IMR-90 (cell line): ENCODE measurements at regions not wholly inside any gene's neighbourhood (a gene's known extent, or its start where the extent isn't known, plus 50 kb on each side); places are given as distances from the start of the nearest gene placed in this dataset.

Experiments
- ATAC-seq: fragments of 200-7000 bp; cut with Tn5 transposase; 2 replicates; pipeline ENCODE4 v1.9.1; 2020; ENCODE audit warnings: low read depth, mild to moderate bottlenecking, moderate library complexity
- BruUV-seq: library from RNA; stranded (reverse); fragments of 400-500 nt; replicated peaks from 2 replicates; lab custom pipeline; 2021; lab: Mats Ljungman, UMichigan
- CTCF ChIA-PET: fragments of 300-600 bp; formaldehyde crosslinking; extraction: SDS; loops from one replicate; lab custom pipeline; 2021; ENCODE audit warnings: antibody characterized with exemption; lab: Yijun Ruan, JAX
- POLR2A ChIA-PET: fragments of 300-600 bp; sonication (Branson Sonifier 250); formaldehyde crosslinking; loops from one replicate; lab custom pipeline; 2022; ENCODE audit warnings: antibody characterized with exemption; ENCODE audit not compliant: unreplicated experiment; lab: Charles Lee
- DNase-seq: peaks from one replicate; pipeline ENCODE4 v3.0.0; 2013
- H2AFZ ChIP-seq: replicated peaks from 2 replicates; pipeline ENCODE3; 2013; ENCODE audit warnings: low read length, mild to moderate bottlenecking; ENCODE audit not compliant: poor library complexity
- H2AK5ac ChIP-seq: 2 replicates; pipeline ENCODE4 v1.6.1; 2013; ENCODE audit warnings: low read depth, low read length, inconsistent platforms
- H2AK9ac ChIP-seq: replicated peaks from 2 replicates; pipeline ENCODE3; 2013; ENCODE audit warnings: mild to moderate bottlenecking, low read depth, low read length, moderate library complexity; ENCODE audit not compliant: poor library complexity
- H2BK120ac ChIP-seq: 2 replicates; pipeline ENCODE4 v1.6.1; 2013; ENCODE audit warnings: low read depth, low read length, inconsistent platforms
- H2BK15ac ChIP-seq: 3 replicates; pipeline ENCODE4 v1.6.1; 2013; ENCODE audit warnings: low read depth, low read length, inconsistent platforms
- H2BK20ac ChIP-seq: 2 replicates; pipeline ENCODE4 v1.6.1; 2013; ENCODE audit warnings: low read depth, mild to moderate bottlenecking, inconsistent platforms, low read length, moderate library complexity
- H2BK5ac ChIP-seq: 2 replicates; pipeline ENCODE4 v1.6.1; 2013; ENCODE audit warnings: mild to moderate bottlenecking, low read depth, low read length, inconsistent platforms; ENCODE audit not compliant: poor library complexity, severe bottlenecking
- H3K14ac ChIP-seq: replicated peaks from 2 replicates; pipeline ENCODE4 v1.6.1; 2013; ENCODE audit warnings: low read depth, low read length, inconsistent platforms
- H3K18ac ChIP-seq: 2 replicates; pipeline ENCODE4 v1.6.1; 2013; ENCODE audit warnings: low read depth, low read length, control low read depth
- H3K23ac ChIP-seq: 2 replicates; pipeline ENCODE4 v1.6.1; 2013; ENCODE audit warnings: low read depth, low read length, inconsistent platforms
- H3K27ac ChIP-seq: 2 replicates; pipeline ENCODE4 v1.5.1; 2013; ENCODE audit warnings: mild to moderate bottlenecking, control low read depth, low read length; ENCODE audit not compliant: insufficient read depth
- H3K27me3 ChIP-seq: 2 replicates; pipeline ENCODE4 v1.6.1; 2013; ENCODE audit warnings: low read length; ENCODE audit not compliant: control insufficient read depth, insufficient read depth
- H3K36me3 ChIP-seq: 2 replicates; pipeline ENCODE4 v1.6.1; 2013; ENCODE audit warnings: low read length, mixed read lengths; ENCODE audit not compliant: control insufficient read depth, insufficient read depth
- H3K4ac ChIP-seq: 2 replicates; pipeline ENCODE4 v1.6.1; 2013; ENCODE audit warnings: low read depth, low read length, inconsistent platforms
- H3K4me1 ChIP-seq: 2 replicates; pipeline ENCODE4 v1.6.1; 2013; ENCODE audit warnings: low read length, mixed read lengths; ENCODE audit not compliant: control insufficient read depth, insufficient read depth
- H3K4me2 ChIP-seq: 2 replicates; pipeline ENCODE4 v1.6.1; 2013; ENCODE audit warnings: low read depth, mild to moderate bottlenecking, control low read depth, low read length, moderate library complexity
- H3K4me3 ChIP-seq: 2 replicates; pipeline ENCODE4 v1.5.1; 2013; ENCODE audit warnings: low read depth, mild to moderate bottlenecking, control low read depth, low read length, moderate library complexity; ENCODE audit not compliant: insufficient read depth
- H3K56ac ChIP-seq: 2 replicates; pipeline ENCODE4 v1.6.1; 2013; ENCODE audit warnings: low read length, inconsistent platforms; ENCODE audit not compliant: insufficient read depth; ENCODE audit errors: extremely low read depth
- H3K79me1 ChIP-seq, 2 experiments: 2 replicates each; pipeline ENCODE4 v1.6.1; 2013; ENCODE audit warnings: low read length in 2 of 2, inconsistent platforms in 1 of 2, low read depth in 1 of 2
- H3K9ac ChIP-seq: 2 replicates; pipeline ENCODE4 v1.6.1; 2013; ENCODE audit warnings: low read depth, low read length, control low read depth
- H3K9me1 ChIP-seq: 2 replicates; pipeline ENCODE4 v1.6.1; 2013; ENCODE audit warnings: low read length, inconsistent platforms; ENCODE audit not compliant: insufficient read depth
- H3K9me3 ChIP-seq: 2 replicates; pipeline ENCODE4 v1.6.1; 2013; ENCODE audit warnings: low read length; ENCODE audit not compliant: control insufficient read depth, insufficient read depth
- H4K20me1 ChIP-seq: 2 replicates; pipeline ENCODE4 v1.6.1; 2013; ENCODE audit warnings: low read length, inconsistent platforms; ENCODE audit not compliant: insufficient read depth
- H4K5ac ChIP-seq: 2 replicates; pipeline ENCODE4 v1.6.1; 2013; ENCODE audit warnings: mild to moderate bottlenecking, low read depth, low read length, control low read depth
- H4K8ac ChIP-seq, 2 experiments: 2 replicates each; pipeline ENCODE4 v1.6.1; 2013; ENCODE audit warnings: low read depth in 2 of 2, low read length in 2 of 2, control low read depth in 1 of 2, inconsistent platforms in 1 of 2
- H4K91ac ChIP-seq: 2 replicates; pipeline ENCODE4 v1.6.1; 2013; ENCODE audit warnings: low read depth, low read length, inconsistent platforms; ENCODE audit not compliant: insufficient read depth
- BHLHE40 ChIP-seq: fragments of 150-350 bp; IDR thresholded peaks from 2 replicates; pipeline ENCODE4 v1.6.1; 2016; ENCODE audit warnings: mild to moderate bottlenecking, low read depth, low read length
- CEBPB ChIP-seq: IDR thresholded peaks from 2 replicates; pipeline ENCODE4 v1.6.1; 2012; ENCODE audit warnings: low read depth, low read length, improper control_type of control experiment
- CHD1 ChIP-seq: IDR thresholded peaks from 2 replicates; pipeline ENCODE4 v1.6.1; 2012; ENCODE audit warnings: low read depth, low read length, improper control_type of control experiment
- SMC3 ChIP-seq: fragments of 150-350 bp; IDR thresholded peaks from 2 replicates; pipeline ENCODE4 v1.6.1; 2016; ENCODE audit warnings: low read depth, mild to moderate bottlenecking, antibody characterized with exemption, low read length, moderate library complexity
- WGBS, 2 experiments: methylation state at CpG; one replicate each; pipeline versions ENCODE4 v1.1.5 to v1.1.7; 2013; ENCODE audit warnings: missing lambda C conversion rate in 2 of 2; ENCODE audit not compliant: insufficient read length in 1 of 2; ENCODE audit errors: extremely low coverage in 2 of 2; 5-methylcytosine and 5-hydroxymethylcytosine counted together
- dilution Hi-C: fragments of 300-500 bp; cut with HindIII; formaldehyde crosslinking; loops from one replicate; pipeline ENCODE4 v1.14.3; 2018; ENCODE audit warnings: low sequenced_read_pairs; ENCODE audit not compliant: unreplicated experiment
- in situ Hi-C: fragments of 300-500 bp; cut with MboI; formaldehyde crosslinking; loops from 3 replicates; pipeline ENCODE4 v1.14.3; 2019; ENCODE audit warnings: low sequenced_read_pairs, inconsistent platforms, mixed read lengths
- intact Hi-C: fragments of 100-400 bp; cut with micrococcal nuclease; formaldehyde crosslinking; loops from 2 replicates; pipeline ENCODE4 v1.10.0; 2022

GRCh38 chr2:239869272-239870155 is 155.6 kb downstream of the NDUFA10 start:
- intact Hi-C loops = no loop called here

More at GRCh38 chr2:239869272-239870155, 155.6 kb downstream of the NDUFA10 start:
- Histone ChIP-seq H3K27me3 (no peaks in the 10 kb centered on the region), H4K5ac (no peak overlapping the region), H3K79me1 (no peaks in the 10 kb centered on the region), H4K20me1 (no peaks in the 10 kb centered on the region), H3K4me3 (no peak overlapping the region), H3K4me2 (no peak overlapping the region), H4K8ac (no peak overlapping the region), H3K27ac (no peak overlapping the region), H3K9ac (no peak overlapping the region), H3K56ac (no peak overlapping the region), H2BK15ac (no peak overlapping the region), H2AK9ac (no peak overlapping the region), H4K91ac (no peak overlapping the region), H3K4ac (no peak overlapping the region), H2AK5ac (no peak overlapping the region), H3K9me1 (no peaks in the 10 kb centered on the region), H2BK20ac (no peak overlapping the region), H3K23ac (no peak overlapping the region), H2BK5ac (no peak overlapping the region), H3K18ac (no peak overlapping the region), H3K14ac (no peak overlapping the region), H3K9me3 (peaks cover 38% of the 10 kb centered on the region), H3K4me1 (no peaks in the 10 kb centered on the region), H3K36me3 (no peaks in the 10 kb centered on the region), H2BK120ac (no peak overlapping the region), H2AFZ (no peak overlapping the region)
- TF ChIP-seq SMC3 = no peak
- TF ChIP-seq BHLHE40 = no peak
- no peak for TF ChIP-seq CEBPB
- no peak for TF ChIP-seq CHD1
- POLR2A ChIA-PET = no interaction called here
- dilution Hi-C loops (no loop called here), in situ Hi-C loops (no loop called here)
- DNase-seq = no peak
- CTCF ChIA-PET = no interaction called here
- WGBS, 2 experiments = 82% methylated on average over 21 of the region's 29 CpGs; no CpG with 5 or more reads in 1 of the 2 experiments
- BruUV-seq = no TSS peak
- ATAC-seq = no peak
